ENCODE measurements at regions not wholly inside any gene's neighbourhood (a gene's known extent, or its start where the extent isn't known, plus 50 kb on each side); places are given as distances from the start of the nearest gene placed in this dataset.

- H3K79me1 ChIP-seq (ENCODE audit: insufficient read depth, low read depth, low read length, poor library complexity, severe bottlenecking) = no peaks in the 10 kb centered on the region
- no peak overlapping the region for H4K91ac ChIP-seq (ENCODE audit: insufficient read length, low read depth, low read length)
- H2BK12ac ChIP-seq (ENCODE audit: insufficient read length, low read depth, low read length) = no peak overlapping the region
- no peak overlapping the region for H3T11ph ChIP-seq (ENCODE audit: low read length)
- H3K56ac ChIP-seq (ENCODE audit: insufficient read length, low read depth, low read length) = no peak overlapping the region
- no peak overlapping the region for H3K14ac ChIP-seq (ENCODE audit: insufficient read depth, low read length)
- H3K4me1 Mint-ChIP-seq = no peaks in the 10 kb centered on the region
- no peaks in the 10 kb centered on the region for H3K27me3 Mint-ChIP-seq (ENCODE audit: low read depth)
- no peaks in the 10 kb centered on the region for H3K27me3 ChIP-seq (ENCODE audit: insufficient read depth, low read length)
- H3K27ac ChIP-seq (ENCODE audit: insufficient read length, low read depth, low read length) = no peak overlapping the region
- H3K4me1 ChIP-seq (ENCODE audit: insufficient read depth, low read length) = no peaks in the 10 kb centered on the region
- no peak overlapping the region for H2BK5ac ChIP-seq (ENCODE audit: insufficient read length, low read length)
- no peak for DNase-seq
- no peak overlapping the region for H3K18ac ChIP-seq (ENCODE audit: insufficient read length, low read depth, low read length)
- H3K36me3 Mint-ChIP-seq (ENCODE audit: insufficient read depth in 1 of 3, low read depth in 3 of 3) = peaks cover 0 to 9% (median 0%) of the 10 kb centered on the region in 3 experiments; a peak in 2 of 7 replicates
- no peak overlapping the region for H2BK120ac ChIP-seq (ENCODE audit: low read depth, low read length, poor library complexity, severe bottlenecking)
- no peak for TF ChIP-seq CTCF (conservative IDR thresholded peaks at IDR 0.05)
- H3K79me2 ChIP-seq (ENCODE audit: insufficient read depth, low read length) = no peaks in the 10 kb centered on the region
- H3K9me3 Mint-ChIP-seq = peaks cover 7 to 8% of the 10 kb centered on the region in 2 experiments; a peak in 4 of 5 replicates
- no peak overlapping the region for H3K27ac Mint-ChIP-seq
- no peak overlapping the region for H2AK5ac ChIP-seq (ENCODE audit: insufficient read length, low read length)
- no peak overlapping the region for H3K4me2 ChIP-seq (ENCODE audit: insufficient read depth, insufficient read length, low read length)
- no peak overlapping the region for H2AFZ ChIP-seq (ENCODE audit: low read length)
- H3K23ac ChIP-seq (ENCODE audit: insufficient read length, low read depth, low read length) = no peak overlapping the region
- H2BK15ac ChIP-seq (ENCODE audit: low read depth, low read length) = no peak overlapping the region
- H3K23me2 ChIP-seq (ENCODE audit: insufficient read length, low read depth, low read length, poor library complexity, severe bottlenecking) = no peaks in the 10 kb centered on the region
- no peak overlapping the region for H3K9ac ChIP-seq (ENCODE audit: extremely low read depth, insufficient read length, low read length)
- H4K5ac ChIP-seq (ENCODE audit: insufficient read length, low read depth, low read length) = no peak overlapping the region
- no peaks in the 10 kb centered on the region for H3K9me3 ChIP-seq (ENCODE audit: control insufficient read depth, low read depth, low read length)
- H3K4me3 Mint-ChIP-seq = no peak overlapping the region
- H3K4ac ChIP-seq (ENCODE audit: low read depth, low read length) = no peak overlapping the region
- no peak overlapping the region for H4K8ac ChIP-seq (replicated peaks; ENCODE audit: insufficient read length, low read depth, low read length)
- WGBS (ENCODE audit: extremely low coverage, insufficient read length, low lambda C conversion rate) = no CpG with 5 or more reads among the region's 1 CpG
- H2BK20ac ChIP-seq (ENCODE audit: low read depth, low read length, poor library complexity, severe bottlenecking) = no peak overlapping the region
- H4K20me1 ChIP-seq (ENCODE audit: control insufficient read depth, insufficient read depth, insufficient read length) = no peaks in the 10 kb centered on the region
These were observed 194.9 kb downstream of the TINAG start for GRCh38 chr6:54503144-54503543.

Data from H9 (cell line).